ENCODE measurements at regions not wholly inside any gene's neighbourhood (a gene's known extent, or its start where the extent isn't known, plus 50 kb on each side); places are given as distances from the start of the nearest gene placed in this dataset.

DNA sequence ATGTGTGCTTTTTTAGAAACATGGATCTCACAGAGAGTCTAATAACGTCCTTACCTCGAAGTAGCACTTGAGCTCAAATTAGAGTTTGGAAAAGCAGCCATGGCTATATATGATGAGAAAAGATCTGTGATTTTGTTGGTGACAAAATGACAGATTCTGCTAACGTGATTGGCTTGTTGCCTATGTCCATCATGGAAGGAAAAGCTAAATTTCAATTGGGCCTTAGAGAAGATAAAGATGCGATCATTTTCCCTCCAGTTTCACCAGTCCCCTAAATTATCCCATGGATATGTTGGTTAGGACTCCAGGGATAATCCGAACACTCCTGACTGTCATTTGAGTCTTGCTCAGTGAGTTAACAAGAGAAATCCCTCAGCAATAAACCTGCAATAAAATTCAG is 175.8 kb downstream of the C16orf95 start:
- H3K4me3 ChIP-seq (ENCODE audit: low read depth, low read length): no peak overlapping the region
- DNase-seq (ENCODE audit: low read depth): no peak
- TF ChIP-seq CTCF (conservative IDR thresholded peaks at IDR 0.05; ENCODE audit: low read depth, low read length): no peak

GRCh38 chr16:87143661-87144121 is 173.5 kb downstream of the C16orf95 start:
- no peak for DNase-seq (ENCODE audit: low read depth)
- H3K4me3 ChIP-seq (ENCODE audit: low read depth, low read length): no peak overlapping the region
- no peak for TF ChIP-seq CTCF (conservative IDR thresholded peaks at IDR 0.05; ENCODE audit: low read depth, low read length)

GRCh38 chr16:87144232-87144631 is 173.0 kb downstream of the C16orf95 start:
- no peak for TF ChIP-seq CTCF (conservative IDR thresholded peaks at IDR 0.05; ENCODE audit: low read depth, low read length)
- no peak for DNase-seq (ENCODE audit: low read depth)

GRCh38 chr16:87145181-87146176 is 171.7 kb downstream of the C16orf95 start:
- no peak overlapping the region for H3K4me3 ChIP-seq (ENCODE audit: low read depth, low read length)
- DNase-seq (ENCODE audit: low read depth): peak; percentile 82

More at GRCh38 chr16:87144232-87144631, 173.0 kb downstream of the C16orf95 start:
- H3K4me3 ChIP-seq (ENCODE audit: low read depth, low read length): no peak overlapping the region

GRCh38 chr16:87146676-87147075 is 170.5 kb downstream of the C16orf95 start:
- no peak for TF ChIP-seq CTCF (conservative IDR thresholded peaks at IDR 0.05; ENCODE audit: low read depth, low read length)
- no peak for DNase-seq (ENCODE audit: low read depth)
- H3K4me3 ChIP-seq (ENCODE audit: low read depth, low read length): no peak overlapping the region

More at GRCh38 chr16:87145181-87146176, 171.7 kb downstream of the C16orf95 start:
- no peak for TF ChIP-seq CTCF (conservative IDR thresholded peaks at IDR 0.05; ENCODE audit: low read depth, low read length)

DNA sequence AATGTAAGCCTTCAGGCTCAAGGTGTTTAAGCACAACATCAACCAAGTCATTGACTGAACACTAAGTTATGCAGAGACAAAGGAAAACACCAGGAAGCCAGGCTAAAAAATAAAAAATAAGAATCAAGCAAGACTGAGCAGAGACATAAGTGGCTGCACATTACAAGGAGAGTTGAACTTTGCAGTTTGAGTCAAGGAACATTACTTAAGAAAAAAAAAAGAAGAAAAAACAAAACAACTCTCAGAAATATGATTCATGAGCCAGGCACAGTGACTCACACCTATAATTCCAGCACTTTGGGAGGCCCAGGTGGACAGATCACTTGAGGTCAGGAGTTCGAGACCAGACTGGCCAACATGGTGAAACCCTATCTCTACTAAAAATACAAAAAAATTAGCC is 168.1 kb downstream of the C16orf95 start:
- H3K4me3 ChIP-seq (ENCODE audit: low read depth, low read length): no peak overlapping the region
- no peak for TF ChIP-seq CTCF (conservative IDR thresholded peaks at IDR 0.05; ENCODE audit: low read depth, low read length)
- DNase-seq (ENCODE audit: low read depth): peak; percentile 74
